ENCODE measurements at regions not wholly inside any gene's neighbourhood (a gene's known extent, or its start where the extent isn't known, plus 50 kb on each side); places are given as distances from the start of the nearest gene placed in this dataset.
"Not testable (repeated sequence)": the region's sequence is repeated elsewhere in the genome, so short reads cannot be mapped to it uniquely, and the experiment has no call there.

DNA sequence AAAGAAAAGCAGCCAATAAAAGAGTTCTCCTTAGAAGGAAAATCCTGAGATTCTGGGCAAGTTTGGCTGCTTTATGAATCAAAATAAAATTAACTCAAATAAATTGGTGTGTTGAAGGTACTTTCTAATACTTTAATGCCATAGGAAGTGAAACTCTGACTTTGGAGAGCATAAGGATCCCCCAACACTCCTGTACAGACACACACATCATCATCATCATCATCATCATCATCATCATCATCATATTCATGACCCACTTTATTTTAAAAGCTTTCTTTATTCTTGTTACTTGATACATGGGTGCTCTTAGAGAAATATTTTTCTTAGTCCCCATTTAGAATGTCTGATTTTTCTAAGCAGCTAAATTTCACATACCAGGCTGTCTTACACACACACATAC is 283.1 kb upstream of the CYRIA start:
- DNase-seq, result no peak

GRCh38 chr2:16948053-16948452 is 282.4 kb upstream of the CYRIA start:
- DNase-seq, result no peak

GRCh38 chr2:16943279-16943958 is 277.8 kb upstream of the CYRIA start:
- DNase-seq, result no peak

DNA sequence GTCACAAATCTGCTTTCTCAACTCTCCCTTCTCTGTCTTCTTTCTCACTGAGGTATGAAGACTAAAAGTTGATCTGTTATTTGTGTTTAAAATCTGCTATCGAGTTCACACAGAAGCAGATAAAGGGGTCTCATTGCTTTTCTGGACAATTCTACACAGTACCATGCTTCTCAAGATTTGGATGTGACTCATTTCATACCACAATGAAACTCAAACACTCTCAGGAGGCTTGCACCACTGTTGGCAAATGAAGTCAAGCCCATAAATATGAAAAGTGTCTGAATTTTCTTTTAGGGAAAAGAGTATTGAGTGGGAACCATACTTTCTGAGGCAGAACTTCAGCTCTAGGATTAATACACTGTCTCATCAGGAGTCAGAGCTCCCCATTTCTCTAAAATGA is 274.6 kb upstream of the CYRIA start:
- DNase-seq, result no peak

GRCh38 chr2:16939771-16940170 is 274.1 kb upstream of the CYRIA start:
- DNase-seq, result no peak

GRCh38 chr2:16933355-16933754 is 267.7 kb upstream of the CYRIA start:
- no peak for DNase-seq

DNA sequence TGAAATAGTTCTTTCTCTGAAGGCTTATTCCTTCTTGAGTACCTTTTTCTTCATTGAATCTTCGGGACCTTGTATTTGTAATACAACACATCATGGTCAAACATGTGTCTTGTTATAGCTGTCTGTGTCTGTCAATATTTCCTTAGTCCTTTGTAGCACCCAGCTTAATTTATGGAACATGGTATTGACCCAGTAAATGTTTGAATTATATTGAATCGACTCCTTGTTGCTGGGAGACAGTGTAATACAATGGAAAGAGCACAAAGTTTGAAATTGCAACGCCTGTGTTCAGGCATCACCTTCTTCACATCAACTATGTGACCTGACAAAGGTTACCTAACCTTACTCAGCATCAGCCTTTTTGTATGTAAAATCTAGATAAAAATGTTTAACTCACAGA is 267.2 kb upstream of the CYRIA start:
- no peak for DNase-seq

- DNase-seq, result no peak
Measured at GRCh38 chr2:16931441-16931840, 265.8 kb upstream of the CYRIA start.

DNA sequence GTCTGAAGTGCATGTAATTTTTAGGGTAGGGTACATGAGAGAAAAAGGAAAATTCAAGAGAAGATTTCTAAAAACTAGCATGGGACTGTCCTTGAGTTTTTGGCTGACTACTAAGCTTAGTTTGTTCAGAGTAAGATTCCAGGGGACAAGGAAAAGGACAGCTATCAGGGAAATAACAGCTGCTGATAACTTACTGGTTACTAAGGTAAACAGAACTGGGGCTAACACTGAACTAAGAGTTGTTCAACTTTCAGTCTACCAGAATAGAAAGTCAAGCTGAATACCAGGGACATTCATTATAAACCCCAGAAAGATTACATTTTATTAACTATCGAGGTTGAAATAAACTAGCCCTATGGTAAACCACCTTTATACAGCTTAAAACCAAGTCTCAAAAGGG is 261.8 kb upstream of the CYRIA start:
- DNase-seq, result no peak

GRCh38 chr2:16925145-16925544 is 259.5 kb upstream of the CYRIA start:
- no peak for DNase-seq

GRCh38 chr2:16915341-16915755 is 249.7 kb upstream of the CYRIA start:
- not testable (repeated sequence) for DNase-seq

DNA sequence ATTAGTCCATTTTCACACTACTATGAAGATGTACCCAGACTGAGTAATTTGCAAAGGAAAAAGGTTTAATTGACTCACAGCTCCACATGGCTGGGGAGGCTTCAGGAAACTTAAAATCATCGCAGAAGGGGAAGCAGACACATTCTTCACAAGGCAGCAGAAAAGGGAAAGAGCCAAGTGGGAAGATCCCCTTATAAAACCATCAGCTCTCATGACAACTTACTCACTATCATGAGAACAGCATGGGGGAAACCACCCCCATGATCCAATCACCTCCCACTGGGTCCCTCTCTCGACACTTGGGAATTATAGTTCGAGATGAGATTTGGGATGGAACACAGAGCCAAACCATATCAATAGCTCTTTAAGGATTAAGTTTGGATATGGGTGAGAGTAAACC is 246.1 kb upstream of the CYRIA start:
- no peak for DNase-seq

GRCh38 chr2:16908656-16909055 is 243.0 kb upstream of the CYRIA start:
- DNase-seq, result no peak

- no peak for DNase-seq
Measured at GRCh38 chr2:16907645-16908282, 242.1 kb upstream of the CYRIA start.

DNA sequence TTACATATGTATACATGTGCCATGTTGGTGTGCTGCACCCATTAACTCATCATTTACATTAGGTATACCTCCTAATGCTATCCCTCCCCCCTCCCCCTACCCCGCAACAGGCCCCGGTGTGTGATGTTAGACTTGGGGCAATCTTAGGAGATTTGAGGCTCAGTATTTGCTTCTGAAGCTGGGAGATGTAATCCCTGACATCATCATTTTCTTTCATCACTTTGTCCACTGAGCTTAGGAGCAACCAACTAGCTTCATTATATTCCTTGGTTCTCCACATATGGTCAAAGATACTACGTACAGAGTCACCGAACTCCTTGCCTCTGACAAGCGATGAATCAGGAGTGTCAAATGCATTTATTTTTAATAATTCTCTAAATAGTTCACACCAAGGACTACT is 239.7 kb upstream of the CYRIA start:
- DNase-seq, result not testable (repeated sequence)

DNA sequence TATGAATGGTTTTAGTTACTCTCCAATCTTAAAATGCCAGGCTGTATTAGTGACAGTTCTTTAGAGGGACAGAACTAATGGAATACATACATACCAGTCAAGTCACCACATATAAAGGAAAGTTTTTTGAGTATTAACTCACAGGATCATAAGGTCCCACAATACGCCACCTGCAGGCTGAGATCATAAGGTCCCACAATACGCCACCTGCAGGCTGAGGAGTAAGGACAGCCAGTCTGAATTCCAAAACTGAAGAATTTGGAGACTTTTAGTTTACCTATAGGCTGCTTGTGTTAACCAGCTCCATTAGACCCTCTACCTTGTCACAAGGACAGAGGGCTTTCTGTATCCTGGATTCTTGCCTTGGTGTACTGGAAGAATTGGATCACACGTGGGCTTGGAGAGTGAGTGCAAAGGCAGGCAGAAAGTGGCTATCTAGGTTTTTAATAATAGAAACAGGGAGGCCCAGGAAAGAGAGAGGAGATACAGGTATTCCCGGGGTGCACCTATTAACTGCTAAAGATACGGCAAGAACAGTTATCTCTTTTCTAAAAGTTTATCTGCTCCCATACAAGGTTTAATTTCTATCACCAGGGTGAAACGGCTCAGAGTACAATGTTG is 234.9 kb upstream of the CYRIA start:
- no peak for DNase-seq

GRCh38 chr2:16899958-16900357 is 234.3 kb upstream of the CYRIA start:
- no peak for DNase-seq

DNA sequence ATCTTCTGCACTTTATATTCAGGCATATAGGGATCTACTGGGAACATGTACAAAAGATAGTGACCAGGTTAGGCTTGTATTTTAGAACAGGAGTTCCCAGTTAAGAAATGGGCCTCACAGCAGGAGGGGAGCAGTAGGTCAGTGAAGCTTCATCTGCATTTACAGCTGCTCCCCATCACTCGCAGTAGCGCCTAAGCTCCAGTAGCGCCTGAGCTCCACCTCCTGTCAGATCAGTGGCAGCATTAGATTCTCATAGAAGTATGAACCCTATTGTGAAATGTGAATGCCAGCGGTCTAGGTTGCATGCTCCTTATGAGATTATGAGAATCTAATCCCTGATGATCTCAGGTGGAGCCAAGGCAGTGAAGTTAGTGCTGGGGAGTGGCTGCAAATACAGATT is 224.4 kb upstream of the CYRIA start:
- DNase-seq, result no peak

GRCh38 chr2:16885027-16885426 is 219.4 kb upstream of the CYRIA start:
- no peak for DNase-seq

- no peak for DNase-seq
Measured at GRCh38 chr2:16882706-16883105, 217.1 kb upstream of the CYRIA start.

- no peak for DNase-seq
Measured at GRCh38 chr2:16881122-16881521, 215.5 kb upstream of the CYRIA start.

- no peak for DNase-seq
Measured at GRCh38 chr2:16871411-16871810, 205.8 kb upstream of the CYRIA start.

DNA sequence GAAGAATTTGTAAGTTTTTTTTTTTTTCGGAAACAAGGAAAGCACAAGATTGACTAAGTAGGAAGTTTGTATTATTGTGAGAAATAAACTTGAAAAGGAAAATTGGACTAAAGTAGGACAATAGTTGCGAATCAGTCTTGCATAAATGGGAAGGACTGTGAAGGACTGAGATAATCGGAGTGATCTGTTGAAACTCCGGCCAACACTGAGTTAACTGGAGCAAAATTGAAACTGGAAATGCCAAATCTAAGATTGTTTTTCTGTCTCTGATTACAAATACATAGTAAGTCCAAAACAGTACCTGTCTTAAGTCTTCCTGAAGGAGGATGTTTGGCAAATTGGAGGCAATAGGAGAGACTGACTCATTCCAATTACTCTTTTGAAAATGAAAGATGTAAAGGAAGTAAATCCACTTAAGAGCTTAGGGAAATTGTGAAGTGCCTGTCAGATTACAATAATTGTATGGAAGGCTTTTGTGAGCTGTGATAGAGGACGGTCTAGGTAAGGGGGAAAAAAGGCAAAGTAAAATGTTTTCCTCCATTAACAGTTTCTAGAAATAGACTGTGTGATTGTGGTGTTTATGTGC is 204.9 kb upstream of the CYRIA start:
- DNase-seq, result no peak

DNA sequence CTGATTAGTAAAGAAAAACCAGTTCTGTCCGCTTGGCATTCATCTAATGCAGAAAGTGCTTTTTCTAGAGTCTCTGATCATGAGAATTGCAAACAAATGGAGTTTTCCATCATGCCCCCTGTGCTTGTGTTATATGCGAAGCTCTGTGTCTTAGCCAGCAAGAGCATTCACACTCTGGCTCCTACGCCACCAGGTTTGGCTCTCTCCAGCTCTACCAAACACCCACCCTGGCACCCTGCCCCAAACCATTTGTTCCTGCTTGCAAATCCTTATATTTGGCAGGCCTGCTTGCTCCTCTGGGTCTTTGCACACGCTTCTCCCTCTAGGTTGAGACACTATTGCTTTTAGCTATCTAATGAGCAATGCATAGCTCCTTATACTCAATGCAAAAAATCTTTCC is 204.1 kb upstream of the CYRIA start:
- DNase-seq, result no peak
